Activated B cell treated with CpG ODN at 0.5 μM for 24 hours (primary cell): ENCODE measurements at regions not wholly inside any gene's neighbourhood (a gene's known extent, or its start where the extent isn't known, plus 50 kb on each side); places are given as distances from the start of the nearest gene placed in this dataset.

ENCODE experiments used
- ATAC-seq: fragments of 200-7000 bp; cut with Tn5 transposase; one replicate; pipeline ENCODE4 v1.10.0; 2021; ENCODE audit warnings: low read depth, mild to moderate bottlenecking, moderate library complexity
- CTCF ChIA-PET: fragments of 350-600 bp; sonication (Branson Sonifier 250); formaldehyde crosslinking; loops from one replicate; lab custom pipeline; 2021; ENCODE audit warnings: antibody characterized with exemption; lab: Charles Lee
- POLR2A ChIA-PET: fragments of 350-600 bp; sonication (Branson Sonifier 250); formaldehyde crosslinking; loops from one replicate; lab custom pipeline; 2021; ENCODE audit warnings: antibody characterized with exemption; lab: Charles Lee
- DNase-seq: peaks from one replicate; pipeline ENCODE4 v3.0.0; 2022
- H3K27ac Mint-ChIP-seq: one replicate; pipeline ENCODE4 v1.8.0; 2020; ENCODE audit warnings: mixed read lengths
- H3K27me3 Mint-ChIP-seq: one replicate; pipeline ENCODE4 v1.8.0; 2021; ENCODE audit warnings: mixed read lengths
- H3K36me3 Mint-ChIP-seq: one replicate; pipeline ENCODE4 v1.8.0; 2021; ENCODE audit warnings: low read depth, mixed read lengths
- H3K4me1 Mint-ChIP-seq: one replicate; pipeline ENCODE4 v1.8.0; 2021; ENCODE audit warnings: mixed read lengths
- H3K4me3 Mint-ChIP-seq: one replicate; pipeline ENCODE4 v1.8.0; 2020; ENCODE audit warnings: mild to moderate bottlenecking, mixed read lengths
- H3K9me3 Mint-ChIP-seq: one replicate; pipeline ENCODE4 v1.8.0; 2020; ENCODE audit warnings: mixed read lengths
- CTCF ChIP-seq: fragments of 200-600 bp; IDR thresholded peaks from one replicate; pipeline ENCODE4 v1.8.0; 2022; ENCODE audit warnings: antibody characterized with exemption, mild to moderate bottlenecking
- intact Hi-C: fragments of 100-400 bp; cut with micrococcal nuclease; formaldehyde crosslinking; loops from one replicate; pipeline ENCODE4 v1.15.1; 2024

DNA sequence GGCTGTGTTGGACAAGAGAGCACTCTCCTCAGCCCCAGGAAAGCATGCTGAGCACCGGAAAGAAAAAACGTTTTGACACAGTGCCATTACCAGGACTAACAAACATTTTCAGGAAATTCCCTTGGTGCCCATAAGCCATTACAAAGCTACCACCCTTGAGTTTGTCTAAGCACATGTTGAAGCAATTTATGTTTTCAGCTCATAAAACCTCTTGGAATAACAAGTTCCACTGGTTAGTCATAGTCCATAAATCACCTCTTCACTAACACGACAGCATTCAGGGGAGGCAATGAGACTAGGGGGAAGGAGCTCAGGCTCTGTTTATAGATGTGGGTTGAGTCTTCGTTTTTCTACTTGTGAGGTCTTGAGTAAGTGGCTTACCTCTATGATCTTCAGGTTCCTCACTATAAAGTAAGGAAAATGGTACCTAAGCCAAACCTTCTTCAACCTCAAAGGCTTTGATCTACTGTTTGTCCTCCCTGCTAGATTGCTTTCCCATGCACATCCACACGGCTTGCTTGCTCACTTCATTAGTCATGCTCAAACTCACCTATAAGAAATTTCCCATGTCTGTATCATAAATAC lies 65.4 kb downstream of the DRD1 start:
- Mint-ChIP-seq H3K27ac (no peak overlapping the region), H3K4me3 (no peak overlapping the region), H3K36me3 (no peaks in the 10 kb centered on the region), H3K27me3 (peaks cover 16% of the 10 kb centered on the region), H3K9me3 (no peaks in the 10 kb centered on the region), H3K4me1 (no peaks in the 10 kb centered on the region)
- intact Hi-C loops = no loop called here
- POLR2A ChIA-PET = no interaction called here
- ATAC-seq (no peak), DNase-seq (no peak)
- CTCF ChIA-PET = no interaction called here
- TF ChIP-seq CTCF = no peak

DNA sequence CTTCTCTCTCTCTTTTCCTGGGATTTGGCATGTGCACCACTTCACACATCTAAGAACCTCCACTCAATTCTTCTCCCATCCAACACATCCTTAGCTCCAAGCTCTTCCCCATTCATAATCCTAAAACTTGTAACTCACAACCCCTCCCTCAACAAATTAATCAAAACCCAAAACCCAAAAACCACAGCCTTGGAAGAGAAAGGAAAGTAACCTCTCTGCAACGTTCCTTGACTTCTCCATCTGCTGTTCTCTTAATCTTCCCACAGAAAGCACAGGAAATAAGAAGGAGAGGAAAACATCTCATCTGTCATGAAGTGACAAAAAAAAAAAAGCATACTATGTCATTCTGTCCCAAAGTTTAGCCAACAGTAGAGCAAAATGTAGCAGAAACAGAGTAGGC lies 66.2 kb downstream of the DRD1 start:
- Mint-ChIP-seq H3K27ac (no peak overlapping the region), H3K27me3 (peaks cover 9% of the 10 kb centered on the region), H3K36me3 (no peaks in the 10 kb centered on the region), H3K4me1 (no peaks in the 10 kb centered on the region), H3K4me3 (no peak overlapping the region), H3K9me3 (no peaks in the 10 kb centered on the region)
- TF ChIP-seq CTCF = no peak
- ChIA-PET POLR2A (no interaction called here), CTCF (interaction anchor here (0.6 kb wide), 1 partner anchor 31 kb away, joined by 3 read pairs; no protein-coding TSS in a partner anchor)
- ATAC-seq = no peak
- intact Hi-C loops = no loop called here
- no peak for DNase-seq

DNA sequence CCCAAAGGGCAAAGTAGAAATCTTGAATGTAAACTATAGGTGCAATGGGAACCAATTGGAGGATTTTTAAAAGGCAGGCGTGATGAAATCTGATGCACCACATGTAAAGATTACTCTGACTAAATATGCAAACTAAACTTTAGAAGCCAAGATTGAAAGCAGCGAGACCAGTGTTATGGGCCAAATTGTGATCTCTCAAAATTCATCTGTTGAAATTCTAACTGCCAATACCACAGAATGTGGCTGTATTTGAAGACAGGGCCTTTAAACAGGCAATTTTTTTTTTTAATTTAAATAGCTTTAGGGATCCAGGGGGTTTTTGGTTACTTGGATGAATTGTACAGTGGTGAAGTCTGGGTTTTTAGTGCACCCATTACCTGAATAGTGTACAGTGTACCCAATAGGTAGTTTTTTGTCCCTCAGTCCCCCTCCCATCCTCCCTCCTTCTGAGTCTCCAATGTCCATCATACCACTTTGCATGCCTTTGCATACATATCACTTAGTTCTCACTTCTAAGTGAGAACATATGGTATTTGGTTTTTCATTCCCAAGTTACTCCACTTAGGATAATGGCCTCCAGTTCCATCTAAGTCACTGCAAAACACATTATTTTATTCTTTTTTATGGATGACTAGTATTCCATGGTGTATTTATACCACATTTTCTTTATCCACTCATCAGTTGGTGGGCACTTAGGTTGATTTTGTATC lies 69.7 kb downstream of the DRD1 start:
- Mint-ChIP-seq H3K27me3 (peaks cover 9% of the 10 kb centered on the region), H3K4me3 (no peak overlapping the region), H3K27ac (no peak overlapping the region), H3K9me3 (peaks cover 4% of the 10 kb centered on the region), H3K36me3 (no peaks in the 10 kb centered on the region), H3K4me1 (no peaks in the 10 kb centered on the region)
- CTCF ChIA-PET = no interaction called here
- intact Hi-C loops = no loop called here
- no peak for TF ChIP-seq CTCF
- ATAC-seq = no peak
- POLR2A ChIA-PET = no interaction called here
- no peak for DNase-seq

GRCh38 chr5:175365866-175366265 lies 78.1 kb downstream of the DRD1 start:
- Mint-ChIP-seq H3K4me1 (no peaks in the 10 kb centered on the region), H3K9me3 (no peaks in the 10 kb centered on the region), H3K36me3 (no peaks in the 10 kb centered on the region), H3K27ac (no peak overlapping the region), H3K4me3 (no peak overlapping the region), H3K27me3 (peaks cover 5% of the 10 kb centered on the region)
- ChIA-PET POLR2A (no interaction called here), CTCF (no interaction called here)
- no peak for TF ChIP-seq CTCF
- ATAC-seq (no peak), DNase-seq (no peak)
- intact Hi-C loops = no loop called here

DNA sequence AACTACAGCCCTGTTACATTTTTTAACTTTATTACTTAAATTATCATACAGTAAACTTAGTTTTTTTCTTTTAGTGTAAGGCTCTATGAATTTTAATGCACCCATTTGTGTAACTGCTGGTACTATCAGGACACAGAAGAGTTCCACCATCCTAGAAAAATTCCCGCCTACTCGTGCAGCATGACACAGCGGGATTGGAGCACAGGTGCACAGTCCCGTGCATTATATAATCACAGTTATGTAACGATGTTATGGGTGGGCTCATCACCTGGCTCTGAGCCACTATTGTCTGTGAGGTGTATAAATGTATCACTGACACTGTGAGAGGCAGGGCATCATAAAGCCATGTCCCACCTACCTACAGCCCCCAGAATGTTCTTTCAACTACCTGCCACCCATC lies 80.7 kb downstream of the DRD1 start:
- no peaks in the 10 kb centered on the region for H3K4me1 Mint-ChIP-seq
- ChIA-PET POLR2A (no interaction called here), CTCF (no interaction called here)
- DNase-seq = no peak
- peaks cover 5% of the 10 kb centered on the region for H3K27me3 Mint-ChIP-seq
- no peak overlapping the region for H3K4me3 Mint-ChIP-seq
- H3K36me3 Mint-ChIP-seq = no peaks in the 10 kb centered on the region
- H3K27ac Mint-ChIP-seq = no peak overlapping the region
- no peak for ATAC-seq
- intact Hi-C loops = no loop called here
- TF ChIP-seq CTCF = no peak
- H3K9me3 Mint-ChIP-seq = no peaks in the 10 kb centered on the region
